ENCODE measurements at regions not wholly inside any gene's neighbourhood (a gene's known extent, or its start where the extent isn't known, plus 50 kb on each side); places are given as distances from the start of the nearest gene placed in this dataset.

- H3K4me3 ChIP-seq (ENCODE audit: control insufficient read depth in 1 of 7, extremely low read depth in 1 of 7, insufficient read depth in 4 of 7, low read depth in 2 of 7, low read length in 6 of 7): no peak overlapping the region
- no peak for DNase-seq
- H3K27ac ChIP-seq (ENCODE audit: insufficient read depth in 1 of 2, low read depth in 1 of 2, low read length in 2 of 2, poor library complexity in 1 of 2, severe bottlenecking in 2 of 2): no peak overlapping the region
- H3K27me3 ChIP-seq (replicated peaks in 2 of 5; ENCODE audit: control insufficient read depth in 4 of 5, insufficient read depth in 5 of 5, low read length in 4 of 5): no peaks in the 10 kb centered on the region
- WGBS (ENCODE audit: insufficient coverage): 64% methylated on average over 2 of the region's 2 CpGs
- peaks cover 0 to 39% (median 7%) of the 10 kb centered on the region in 5 experiments for H3K9me3 ChIP-seq (ENCODE audit: control extremely low read depth in 1 of 5, control insufficient read depth in 4 of 5, insufficient read depth in 2 of 5, low read depth in 1 of 5, low read length in 4 of 5)
- no peaks in the 10 kb centered on the region for H3K4me1 ChIP-seq (ENCODE audit: control extremely low read depth in 1 of 4, control insufficient read depth in 4 of 4, insufficient read depth in 4 of 4, low read length in 3 of 4)
- POLR2A ChIA-PET: no interaction called here
- CTCF ChIA-PET: no interaction called here
- H3K36me3 ChIP-seq (ENCODE audit: control insufficient read depth in 4 of 4, insufficient read depth in 4 of 4, low read length in 3 of 4): no peaks in the 10 kb centered on the region
Observed at GRCh38 chr13:18996221-18996620, 185.4 kb downstream of the TUBA3C start.

GRCh38 chr13:18995259-18995873 is 186.3 kb downstream of the TUBA3C start:
- WGBS (ENCODE audit: insufficient coverage): 83% methylated on average over 1 of the region's 1 CpG
- H3K27ac ChIP-seq (ENCODE audit: insufficient read depth in 1 of 2, low read depth in 1 of 2, low read length in 2 of 2, poor library complexity in 1 of 2, severe bottlenecking in 2 of 2): no peak overlapping the region
- no peaks in the 10 kb centered on the region for H3K4me1 ChIP-seq (ENCODE audit: control extremely low read depth in 1 of 4, control insufficient read depth in 4 of 4, insufficient read depth in 4 of 4, low read length in 3 of 4)
- no peak overlapping the region for H3K4me3 ChIP-seq (ENCODE audit: control insufficient read depth in 1 of 7, extremely low read depth in 1 of 7, insufficient read depth in 4 of 7, low read depth in 2 of 7, low read length in 6 of 7)
- H3K27me3 ChIP-seq (replicated peaks in 2 of 5; ENCODE audit: control insufficient read depth in 4 of 5, insufficient read depth in 5 of 5, low read length in 4 of 5): no peaks in the 10 kb centered on the region
- H3K36me3 ChIP-seq (ENCODE audit: control insufficient read depth in 4 of 4, insufficient read depth in 4 of 4, low read length in 3 of 4): no peaks in the 10 kb centered on the region
- H3K9me3 ChIP-seq (ENCODE audit: control extremely low read depth in 1 of 5, control insufficient read depth in 4 of 5, insufficient read depth in 2 of 5, low read depth in 1 of 5, low read length in 4 of 5): peaks cover 0 to 44% (median 7%) of the 10 kb centered on the region in 5 experiments
- ChIA-PET POLR2A (no interaction called here), CTCF (no interaction called here)
- no peak for DNase-seq

GRCh38 chr13:18993884-18994660 is 187.6 kb downstream of the TUBA3C start:
- peaks cover 0 to 43% (median 7%) of the 10 kb centered on the region in 5 experiments for H3K9me3 ChIP-seq (ENCODE audit: control extremely low read depth in 1 of 5, control insufficient read depth in 4 of 5, insufficient read depth in 2 of 5, low read depth in 1 of 5, low read length in 4 of 5)

GRCh38 chr13:18992791-18993190 is 188.8 kb downstream of the TUBA3C start:
- Histone ChIP-seq H3K36me3 (ENCODE audit: control insufficient read depth in 4 of 4, insufficient read depth in 4 of 4, low read length in 3 of 4) (no peaks in the 10 kb centered on the region), H3K27me3 (replicated peaks in 2 of 5; ENCODE audit: control insufficient read depth in 4 of 5, insufficient read depth in 5 of 5, low read length in 4 of 5) (no peaks in the 10 kb centered on the region), H3K27ac (ENCODE audit: insufficient read depth in 1 of 2, low read depth in 1 of 2, low read length in 2 of 2, poor library complexity in 1 of 2, severe bottlenecking in 2 of 2) (no peak overlapping the region), H3K4me3 (ENCODE audit: control insufficient read depth in 1 of 7, extremely low read depth in 1 of 7, insufficient read depth in 4 of 7, low read depth in 2 of 7, low read length in 6 of 7) (no peak overlapping the region), H3K9me3 (ENCODE audit: control extremely low read depth in 1 of 5, control insufficient read depth in 4 of 5, insufficient read depth in 2 of 5, low read depth in 1 of 5, low read length in 4 of 5) (peaks cover 0 to 38% (median 7%) of the 10 kb centered on the region in 5 experiments), H3K4me1 (ENCODE audit: control extremely low read depth in 1 of 4, control insufficient read depth in 4 of 4, insufficient read depth in 4 of 4, low read length in 3 of 4) (no peaks in the 10 kb centered on the region)
- no peak for DNase-seq
- ChIA-PET CTCF (no interaction called here), POLR2A (no interaction called here)
- 92% methylated on average over 1 of the region's 1 CpG for WGBS (ENCODE audit: insufficient coverage)

More at GRCh38 chr13:18993884-18994660, 187.6 kb downstream of the TUBA3C start:
- no peak overlapping the region for H3K27ac ChIP-seq (ENCODE audit: insufficient read depth in 1 of 2, low read depth in 1 of 2, low read length in 2 of 2, poor library complexity in 1 of 2, severe bottlenecking in 2 of 2)
- no peak for DNase-seq
- no peak overlapping the region for H3K4me3 ChIP-seq (ENCODE audit: control insufficient read depth in 1 of 7, extremely low read depth in 1 of 7, insufficient read depth in 4 of 7, low read depth in 2 of 7, low read length in 6 of 7)
- no peaks in the 10 kb centered on the region for H3K4me1 ChIP-seq (ENCODE audit: control extremely low read depth in 1 of 4, control insufficient read depth in 4 of 4, insufficient read depth in 4 of 4, low read length in 3 of 4)
- POLR2A ChIA-PET: no interaction called here
- CTCF ChIA-PET: no interaction called here
- WGBS (ENCODE audit: insufficient coverage): 85% methylated on average over 2 of the region's 2 CpGs
- no peaks in the 10 kb centered on the region for H3K27me3 ChIP-seq (replicated peaks in 2 of 5; ENCODE audit: control insufficient read depth in 4 of 5, insufficient read depth in 5 of 5, low read length in 4 of 5)
- H3K36me3 ChIP-seq (ENCODE audit: control insufficient read depth in 4 of 4, insufficient read depth in 4 of 4, low read length in 3 of 4): no peaks in the 10 kb centered on the region

GRCh38 chr13:18991060-18991459 is 190.6 kb downstream of the TUBA3C start:
- peaks cover 0 to 38% (median 7%) of the 10 kb centered on the region in 5 experiments for H3K9me3 ChIP-seq (ENCODE audit: control extremely low read depth in 1 of 5, control insufficient read depth in 4 of 5, insufficient read depth in 2 of 5, low read depth in 1 of 5, low read length in 4 of 5)
- POLR2A ChIA-PET: no interaction called here

GRCh38 chr13:18978447-18978846 is 203.2 kb downstream of the TUBA3C start:
- ChIA-PET CTCF (no interaction called here), POLR2A (no interaction called here)
- no CpG with 5 or more reads among the region's 1 CpG for WGBS (ENCODE audit: insufficient coverage)
- H3K4me1 ChIP-seq (ENCODE audit: control extremely low read depth in 1 of 4, control insufficient read depth in 4 of 4, insufficient read depth in 4 of 4, low read length in 3 of 4): no peaks in the 10 kb centered on the region
- H3K4me3 ChIP-seq (ENCODE audit: control insufficient read depth in 1 of 7, extremely low read depth in 1 of 7, insufficient read depth in 4 of 7, low read depth in 2 of 7, low read length in 6 of 7): no peak overlapping the region
- no peak for DNase-seq
- no peaks in the 10 kb centered on the region for H3K27me3 ChIP-seq (replicated peaks in 2 of 5; ENCODE audit: control insufficient read depth in 4 of 5, insufficient read depth in 5 of 5, low read length in 4 of 5)
- peaks cover 0 to 11% (median 1%) of the 10 kb centered on the region in 5 experiments for H3K9me3 ChIP-seq (ENCODE audit: control extremely low read depth in 1 of 5, control insufficient read depth in 4 of 5, insufficient read depth in 2 of 5, low read depth in 1 of 5, low read length in 4 of 5)
- H3K36me3 ChIP-seq (ENCODE audit: control insufficient read depth in 4 of 4, insufficient read depth in 4 of 4, low read length in 3 of 4): no peaks in the 10 kb centered on the region
- no peak overlapping the region for H3K27ac ChIP-seq (ENCODE audit: insufficient read depth in 1 of 2, low read depth in 1 of 2, low read length in 2 of 2, poor library complexity in 1 of 2, severe bottlenecking in 2 of 2)

More at GRCh38 chr13:18991060-18991459, 190.6 kb downstream of the TUBA3C start:
- Histone ChIP-seq H3K36me3 (ENCODE audit: control insufficient read depth in 4 of 4, insufficient read depth in 4 of 4, low read length in 3 of 4) (no peaks in the 10 kb centered on the region), H3K27ac (ENCODE audit: insufficient read depth in 1 of 2, low read depth in 1 of 2, low read length in 2 of 2, poor library complexity in 1 of 2, severe bottlenecking in 2 of 2) (no peak overlapping the region), H3K27me3 (replicated peaks in 2 of 5; ENCODE audit: control insufficient read depth in 4 of 5, insufficient read depth in 5 of 5, low read length in 4 of 5) (no peaks in the 10 kb centered on the region), H3K4me3 (ENCODE audit: control insufficient read depth in 1 of 7, extremely low read depth in 1 of 7, insufficient read depth in 4 of 7, low read depth in 2 of 7, low read length in 6 of 7) (no peak overlapping the region), H3K4me1 (ENCODE audit: control extremely low read depth in 1 of 4, control insufficient read depth in 4 of 4, insufficient read depth in 4 of 4, low read length in 3 of 4) (no peaks in the 10 kb centered on the region)
- WGBS (ENCODE audit: insufficient coverage): 100% methylated on average over 2 of the region's 2 CpGs
- CTCF ChIA-PET: no interaction called here
- no peak for DNase-seq

- Histone ChIP-seq H3K4me3 (ENCODE audit: control insufficient read depth in 1 of 7, extremely low read depth in 1 of 7, insufficient read depth in 4 of 7, low read depth in 2 of 7, low read length in 6 of 7) (no peak overlapping the region), H3K36me3 (ENCODE audit: control insufficient read depth in 4 of 4, insufficient read depth in 4 of 4, low read length in 3 of 4) (no peaks in the 10 kb centered on the region), H3K27ac (ENCODE audit: insufficient read depth in 1 of 2, low read depth in 1 of 2, low read length in 2 of 2, poor library complexity in 1 of 2, severe bottlenecking in 2 of 2) (no peak overlapping the region), H3K4me1 (ENCODE audit: control extremely low read depth in 1 of 4, control insufficient read depth in 4 of 4, insufficient read depth in 4 of 4, low read length in 3 of 4) (no peaks in the 10 kb centered on the region), H3K9me3 (ENCODE audit: control extremely low read depth in 1 of 5, control insufficient read depth in 4 of 5, insufficient read depth in 2 of 5, low read depth in 1 of 5, low read length in 4 of 5) (peaks cover 0 to 10% (median 0%) of the 10 kb centered on the region in 5 experiments), H3K27me3 (replicated peaks in 2 of 5; ENCODE audit: control insufficient read depth in 4 of 5, insufficient read depth in 5 of 5, low read length in 4 of 5) (no peaks in the 10 kb centered on the region)
- POLR2A ChIA-PET: no interaction called here
- no CpG with 5 or more reads among the region's 5 CpGs for WGBS (ENCODE audit: insufficient coverage)
- no peak for DNase-seq
- CTCF ChIA-PET: no interaction called here
Observed at GRCh38 chr13:18977857-18978256, 203.8 kb downstream of the TUBA3C start.

Data from common myeloid progenitor, CD34-positive (primary cell).